Glomerular visceral epithelial cell (primary cell): ENCODE measurements at regions not wholly inside any gene's neighbourhood (a gene's known extent, or its start where the extent isn't known, plus 50 kb on each side); places are given as distances from the start of the nearest gene placed in this dataset.
A peak's percentile ranks its signal among the peaks of the same experiment; 100 is the strongest.
"Not testable (repeated sequence)": the region's sequence is repeated elsewhere in the genome, so short reads cannot be mapped to it uniquely, and the experiment has no call there.

Source experiments
- DNase-seq: peaks from one replicate; pipeline ENCODE4 v3.0.0-alpha.2; 2016; ENCODE audit errors: extremely low spot score

DNA sequence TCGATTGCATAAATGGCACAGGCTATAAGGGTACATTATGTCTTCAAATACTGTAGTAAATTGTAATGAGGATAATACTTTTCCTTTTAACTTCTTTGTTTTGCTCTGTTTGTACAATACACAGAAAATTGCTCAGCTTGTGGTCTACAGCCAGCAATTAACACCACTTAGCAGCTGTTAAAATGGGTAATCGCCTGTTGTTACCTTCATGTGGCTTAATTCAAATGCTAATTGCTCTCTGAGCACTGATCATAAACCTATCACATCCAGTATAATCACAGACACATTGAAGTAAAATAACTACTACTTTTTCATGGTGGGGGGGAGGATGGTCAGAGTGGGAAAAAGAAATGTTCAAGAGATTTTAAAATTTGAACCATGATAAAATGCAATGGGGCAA, 1164.1 kb upstream of the CNTN5 start:
- DNase-seq, result no peak

DNA sequence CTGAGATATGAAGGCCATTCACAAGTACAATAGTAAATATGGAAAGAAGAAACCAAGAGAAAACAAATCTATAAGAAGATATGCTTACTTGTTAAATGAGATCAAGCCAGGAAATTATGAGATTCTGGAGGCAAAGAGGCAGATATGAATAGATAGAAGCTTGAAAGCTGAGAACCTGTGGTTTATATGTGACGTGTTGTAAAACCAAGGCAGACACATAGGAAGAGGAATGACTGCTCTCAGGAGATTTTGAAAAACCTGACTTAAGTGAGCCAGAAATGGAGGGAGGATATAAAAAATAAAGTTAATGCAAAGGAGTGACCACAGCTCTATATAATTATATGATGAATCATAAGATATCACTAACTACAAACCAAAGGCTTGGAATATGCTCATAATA, 1160.5 kb upstream of the CNTN5 start:
- DNase-seq, result no peak

DNA sequence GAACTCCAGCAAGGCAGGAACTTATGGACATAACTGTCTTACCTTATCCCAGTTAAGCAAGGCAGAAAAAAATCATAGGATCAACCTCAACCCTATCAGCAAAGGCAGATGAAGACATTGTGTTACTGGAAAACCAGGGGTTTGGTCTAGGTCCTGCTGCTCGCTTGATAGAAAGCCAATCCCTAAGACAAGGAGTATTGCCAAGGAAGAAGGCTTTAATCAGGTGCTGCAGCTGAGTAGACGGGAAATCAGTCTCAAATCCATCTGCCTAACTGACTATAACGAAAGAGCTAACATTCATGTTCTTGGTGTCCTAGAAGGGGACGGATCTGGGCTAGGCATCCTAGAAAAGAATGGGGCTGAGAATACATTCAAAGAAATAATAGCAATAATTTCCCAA, 1158.7 kb upstream of the CNTN5 start:
- DNase-seq, result no peak

DNA sequence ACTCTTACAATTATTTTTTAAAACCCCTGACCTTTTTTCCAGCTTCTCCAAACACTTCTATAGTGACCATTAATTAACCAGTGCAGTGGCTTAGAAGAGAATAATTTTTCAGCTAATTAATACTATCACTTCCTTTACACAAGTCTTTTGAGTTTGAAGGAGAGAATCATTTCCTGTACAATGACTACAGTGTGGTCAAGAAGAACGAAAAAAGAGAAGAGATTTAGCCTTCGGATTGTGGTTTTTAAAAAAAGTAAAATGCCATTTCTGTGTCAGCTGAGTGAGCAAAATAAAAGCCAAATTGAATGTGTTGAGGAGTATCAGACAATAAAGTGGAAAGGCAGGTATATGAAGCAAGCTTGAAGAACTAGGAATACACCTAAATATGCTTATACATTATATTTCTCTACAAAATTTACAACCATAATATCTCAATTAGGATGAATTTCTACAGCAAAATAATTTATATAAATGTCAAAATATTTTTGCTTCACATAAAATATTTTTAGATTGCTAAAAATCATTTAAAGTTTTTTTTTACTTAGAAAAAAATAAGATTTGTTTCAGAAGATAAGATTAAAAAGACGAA, 1155.2 kb upstream of the CNTN5 start:
- DNase-seq, result no peak

DNA sequence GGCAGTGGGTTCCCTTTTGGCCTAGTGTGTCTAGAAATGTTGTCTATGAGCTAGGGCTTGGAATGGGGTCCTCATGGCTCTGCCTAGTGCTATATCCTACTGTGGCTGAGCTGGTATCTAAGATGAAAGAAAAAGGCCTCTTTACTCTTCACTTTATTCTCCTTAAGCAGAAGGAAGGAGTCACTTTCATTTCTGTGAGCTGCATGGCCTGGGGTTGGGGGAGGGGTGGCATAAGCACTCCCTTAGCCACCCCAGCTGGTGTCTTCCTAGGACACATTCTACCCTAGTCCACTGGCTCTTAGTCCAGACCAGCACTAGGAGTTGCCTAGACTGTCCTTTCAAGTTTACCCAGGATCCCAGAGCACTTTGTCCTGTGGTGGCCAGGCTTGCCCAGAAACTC, 1148.9 kb upstream of the CNTN5 start:
- no peak for DNase-seq

DNA sequence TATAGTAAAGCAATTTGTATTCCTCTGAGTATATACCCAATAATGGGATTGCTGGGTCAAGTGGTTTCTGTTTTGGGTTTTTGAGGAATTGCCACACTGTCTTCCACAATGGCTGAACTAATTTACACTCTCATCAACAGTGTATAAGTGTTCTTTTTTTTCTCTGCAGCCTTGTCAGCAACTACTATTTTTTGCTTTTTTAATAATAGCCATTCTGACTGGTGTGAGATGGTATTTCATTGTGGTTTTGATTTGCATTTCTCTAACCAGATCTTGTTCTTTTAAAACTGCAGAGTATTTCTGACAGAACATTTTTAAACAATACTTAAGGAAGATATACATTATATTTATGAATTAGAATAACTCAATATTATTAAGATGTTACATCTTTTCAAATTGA, 1140.5 kb upstream of the CNTN5 start:
- DNase-seq, result no peak

DNA sequence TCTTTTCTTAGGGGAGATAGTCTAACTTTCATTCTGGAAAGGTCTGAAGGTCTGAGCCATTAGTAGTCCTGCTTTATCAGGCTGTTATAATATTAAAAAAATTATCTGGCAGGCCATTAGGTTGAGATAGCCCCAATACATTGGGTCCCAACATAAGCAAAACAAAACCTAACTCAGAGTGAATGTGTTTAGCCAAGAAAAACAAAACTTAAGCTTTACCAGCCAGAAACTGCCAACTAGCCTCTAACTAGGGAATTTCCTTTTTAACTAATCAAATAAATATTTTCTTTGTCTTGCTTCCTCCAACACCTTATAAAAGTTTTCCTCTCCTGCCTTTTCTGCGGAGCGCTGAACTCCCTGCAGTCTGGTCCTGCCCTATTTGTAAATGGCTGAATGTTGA, 1137.7 kb upstream of the CNTN5 start:
- DNase-seq, result no peak

DNA sequence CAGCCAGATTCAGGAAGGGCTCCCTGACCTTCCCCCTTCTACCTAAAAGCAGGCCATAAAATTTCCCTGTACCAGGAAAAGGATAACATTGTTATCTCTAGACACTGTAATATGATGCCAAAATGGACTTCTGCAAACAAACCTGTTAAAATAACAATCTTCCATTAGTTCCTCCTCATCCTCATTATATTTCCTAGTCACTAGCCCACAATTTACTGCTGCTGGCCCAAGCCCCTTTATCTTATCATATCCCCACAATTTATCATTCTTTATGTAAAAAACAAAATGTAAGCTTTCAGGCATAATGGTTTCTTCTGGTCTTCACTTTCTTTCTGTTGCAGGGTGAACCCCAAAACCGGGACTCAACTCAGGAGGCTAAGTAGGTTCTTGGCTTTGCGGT, 1132.1 kb upstream of the CNTN5 start:
- DNase-seq, result no peak

DNA sequence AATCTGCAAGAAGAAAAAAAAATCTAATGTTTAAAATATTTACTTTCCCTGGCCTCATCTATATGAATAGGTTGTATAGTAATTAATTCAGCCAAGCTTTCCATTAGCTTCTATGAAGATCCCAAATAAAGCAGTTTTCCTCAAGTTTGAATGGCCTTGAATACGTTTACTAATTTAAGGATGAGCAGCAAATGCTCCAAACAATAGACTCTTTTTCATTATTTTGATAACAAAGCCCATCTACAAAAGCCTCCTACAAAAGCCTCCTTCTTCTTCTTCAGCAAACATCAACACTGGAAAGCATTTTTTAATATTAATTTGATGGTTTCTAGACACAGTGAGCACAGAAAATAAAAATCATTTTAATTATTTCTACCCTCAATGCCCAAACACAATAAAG, 1130.3 kb upstream of the CNTN5 start:
- no peak for DNase-seq

DNA sequence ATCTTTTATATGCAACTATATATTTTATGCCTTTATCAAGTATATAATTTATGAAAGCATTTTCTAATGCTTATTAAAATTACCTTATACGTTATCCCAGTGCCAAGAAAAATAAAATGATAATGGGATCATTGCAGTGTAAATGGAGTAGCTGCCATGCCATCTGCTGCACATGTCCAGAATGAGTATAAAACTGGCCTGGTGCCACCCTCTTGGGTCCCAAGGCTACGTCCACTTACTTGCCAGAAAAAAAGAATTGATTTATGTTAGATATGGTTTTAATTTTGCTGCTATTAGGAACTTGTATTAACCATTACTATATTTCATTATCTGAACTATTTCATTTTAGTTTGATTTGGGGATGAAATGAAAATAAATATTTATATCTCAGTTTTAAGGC, 1127.1 kb upstream of the CNTN5 start:
- no peak for DNase-seq

DNA sequence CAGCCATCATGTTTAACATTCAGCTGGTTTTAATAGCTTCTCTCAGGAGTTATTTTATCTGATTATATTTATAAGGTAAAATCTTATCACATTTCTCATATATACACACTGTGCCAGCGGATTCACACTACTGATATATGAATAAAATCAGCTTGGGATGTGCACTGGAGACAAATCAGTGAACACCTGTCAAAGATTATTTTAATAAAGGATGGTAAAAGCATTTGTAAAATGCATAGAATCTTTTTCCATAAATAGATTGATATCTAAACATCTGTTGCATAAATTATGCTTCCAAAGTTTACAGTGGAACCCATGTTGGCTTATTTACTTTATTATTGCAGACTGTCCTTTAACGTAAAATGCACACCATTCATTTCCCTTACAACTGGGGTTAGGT, 1125.8 kb upstream of the CNTN5 start:
- no peak for DNase-seq

DNA sequence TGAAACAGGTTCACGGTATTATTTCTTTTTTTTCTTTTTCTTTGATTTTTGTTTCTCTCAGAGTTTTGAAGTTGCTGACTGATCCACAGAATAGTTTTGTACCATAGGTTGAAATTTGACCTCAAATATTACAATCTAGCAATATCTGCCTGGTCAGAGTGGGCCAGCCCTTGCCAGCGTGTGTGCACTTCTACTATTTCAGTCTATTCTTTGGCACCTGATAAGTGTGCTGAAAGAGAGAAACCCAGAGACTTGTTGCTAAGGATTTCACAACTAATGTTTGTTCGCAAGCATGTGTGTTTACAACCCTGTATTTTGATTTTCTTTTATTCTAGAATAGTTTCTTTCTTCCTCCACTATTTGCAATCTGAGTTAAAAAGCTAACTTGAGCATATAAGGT, 1125.2 kb upstream of the CNTN5 start:
- DNase-seq, result no peak

DNA sequence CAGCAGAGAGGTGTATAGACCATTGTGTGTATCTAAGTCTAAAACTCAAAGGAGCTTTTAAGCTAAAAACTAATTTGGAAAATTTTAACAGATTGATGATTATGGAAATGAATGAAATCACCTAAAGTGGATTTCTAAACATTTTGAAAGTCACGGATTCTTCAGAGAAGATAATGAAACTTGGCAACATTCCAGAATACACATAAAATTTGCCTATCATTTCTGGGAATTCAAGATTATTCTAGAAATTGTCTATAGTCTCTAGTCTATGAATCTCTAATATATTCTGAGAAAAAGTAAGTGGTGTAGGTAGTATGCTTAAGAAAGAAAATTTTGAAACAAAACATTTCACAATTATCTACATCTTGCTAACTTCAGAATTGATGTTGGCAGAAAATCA, 1117.9 kb upstream of the CNTN5 start:
- no peak for DNase-seq

DNA sequence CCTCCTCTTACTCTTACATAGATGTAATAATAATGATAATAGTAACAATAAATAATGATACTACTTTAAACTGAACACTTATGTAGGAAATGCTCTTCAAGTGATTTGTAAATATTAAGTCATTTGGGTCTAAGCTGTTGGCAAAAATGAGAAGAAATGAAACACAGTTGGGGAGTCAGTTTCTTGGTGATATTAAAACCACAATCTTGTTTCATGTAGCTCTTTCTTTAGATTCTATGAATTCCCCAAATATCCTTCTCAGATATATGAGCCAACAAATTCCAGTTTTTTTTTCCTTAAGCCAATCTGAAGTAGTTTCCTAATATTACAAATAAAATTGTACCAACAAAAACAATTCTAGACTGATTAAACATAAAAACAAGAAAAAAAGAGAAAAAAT, 1115.6 kb upstream of the CNTN5 start:
- DNase-seq, result no peak

DNA sequence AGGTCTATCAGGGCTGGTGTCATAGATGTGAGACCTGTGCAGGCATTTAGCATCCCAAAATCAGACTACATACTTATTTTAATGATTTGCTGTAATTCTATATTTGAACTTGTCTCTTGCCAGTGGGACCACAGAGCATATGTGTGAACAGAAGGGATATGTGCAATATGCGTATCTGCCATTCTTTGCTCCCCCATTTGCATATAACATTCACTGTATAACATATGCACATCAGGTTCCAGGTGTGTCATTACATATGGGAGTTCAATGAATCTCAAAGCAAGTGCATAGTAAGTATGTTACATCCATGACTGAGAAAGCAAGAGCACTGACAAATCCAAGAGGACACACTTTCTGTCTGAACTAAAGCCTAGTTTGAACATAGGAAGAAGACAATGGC, 1115.1 kb upstream of the CNTN5 start:
- no peak for DNase-seq

DNA sequence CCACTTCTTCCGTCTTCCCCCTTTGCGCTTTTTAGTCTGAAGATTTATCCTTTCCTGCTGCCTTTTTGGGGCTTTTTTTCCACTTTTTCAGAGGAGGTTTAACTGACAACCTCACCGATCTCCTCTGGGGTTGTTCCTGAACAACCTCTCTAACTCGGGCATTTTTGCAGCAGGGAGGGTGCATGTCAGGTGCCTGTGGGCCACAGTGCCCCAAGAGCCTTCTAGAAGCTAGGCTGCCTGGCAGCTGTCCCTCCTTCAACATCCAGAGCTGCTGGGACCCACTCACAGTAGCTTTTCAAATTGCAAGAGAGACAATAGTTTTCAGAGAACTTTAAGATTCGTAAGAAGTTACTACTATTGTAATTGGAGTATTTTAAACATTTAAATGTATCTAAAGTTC, 1112.4 kb upstream of the CNTN5 start:
- DNase-seq, result no peak

DNA sequence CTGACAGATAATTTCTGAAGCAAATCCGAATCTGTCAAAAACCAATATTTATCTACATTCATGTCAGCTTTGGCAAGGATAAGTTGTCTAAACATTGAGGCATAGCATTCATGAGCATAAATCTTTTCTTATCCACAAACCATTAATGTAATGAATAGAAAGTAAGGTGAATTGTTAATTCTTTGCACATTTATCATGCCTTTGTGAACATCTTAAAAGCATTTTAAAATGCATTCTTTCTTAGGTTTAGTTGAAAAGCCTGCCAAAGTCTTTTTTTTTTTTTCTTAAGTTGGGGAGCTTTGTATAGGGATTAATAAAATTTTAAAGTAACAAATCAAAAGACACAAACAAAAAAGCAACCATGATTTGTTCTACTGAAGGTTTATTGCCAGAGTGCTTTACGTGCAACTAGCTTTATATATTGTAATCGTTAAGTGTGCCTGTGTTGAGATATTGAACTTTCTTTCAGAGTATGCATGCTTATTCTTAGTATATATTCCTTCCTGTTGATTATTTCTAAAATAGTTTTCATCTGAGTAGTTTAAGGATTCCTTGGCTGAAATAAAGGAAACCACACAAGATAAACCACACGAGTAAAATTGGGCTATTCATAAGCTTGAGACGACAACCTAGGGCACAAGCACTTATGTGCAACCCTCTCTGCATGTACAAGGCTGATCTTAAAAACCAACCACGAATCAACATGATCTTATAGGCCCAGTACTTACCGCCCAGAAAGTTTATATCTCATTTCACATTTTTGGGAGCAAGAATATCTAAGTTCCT, 1110.9 kb upstream of the CNTN5 start:
- no peak for DNase-seq

DNA sequence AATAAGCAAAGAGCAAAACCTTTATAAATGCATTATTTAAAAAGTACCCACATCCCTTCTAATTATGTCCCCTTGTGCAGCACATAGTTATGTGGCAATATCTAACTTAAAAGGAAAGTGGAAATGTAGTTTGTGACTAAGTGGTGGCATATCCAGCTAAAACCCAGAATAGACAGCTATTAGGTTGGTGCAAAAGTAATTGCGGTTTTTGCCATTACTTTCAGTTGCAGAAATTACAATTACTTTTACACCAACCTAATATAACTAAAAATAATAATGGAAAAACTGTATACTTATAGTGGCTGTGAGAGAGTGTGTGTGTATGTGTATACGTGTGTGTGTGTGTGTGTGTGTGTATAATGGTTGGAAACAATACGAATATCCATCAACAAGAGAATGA, 1108.1 kb upstream of the CNTN5 start:
- no peak for DNase-seq

DNA sequence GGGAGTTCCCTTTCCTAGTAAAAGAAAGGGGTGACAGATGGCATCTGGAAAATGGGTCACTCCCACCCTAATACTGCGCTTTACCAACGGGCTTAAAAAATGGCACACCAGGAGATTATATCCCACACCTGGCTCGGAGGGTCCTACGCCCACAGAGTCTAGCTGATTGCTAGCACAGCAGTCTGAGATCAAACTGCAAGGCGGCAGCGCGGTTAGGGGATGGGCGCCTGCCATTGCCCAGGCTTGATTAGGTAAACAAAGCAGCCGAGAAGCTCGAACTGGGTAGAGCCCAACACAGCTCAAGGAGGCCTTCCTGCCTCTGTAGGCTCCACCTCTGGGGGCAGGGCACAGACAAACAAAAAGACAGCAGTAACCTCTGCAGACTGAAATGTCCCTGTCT, 1097.8 kb upstream of the CNTN5 start:
- DNase-seq, result not testable (repeated sequence)

DNA sequence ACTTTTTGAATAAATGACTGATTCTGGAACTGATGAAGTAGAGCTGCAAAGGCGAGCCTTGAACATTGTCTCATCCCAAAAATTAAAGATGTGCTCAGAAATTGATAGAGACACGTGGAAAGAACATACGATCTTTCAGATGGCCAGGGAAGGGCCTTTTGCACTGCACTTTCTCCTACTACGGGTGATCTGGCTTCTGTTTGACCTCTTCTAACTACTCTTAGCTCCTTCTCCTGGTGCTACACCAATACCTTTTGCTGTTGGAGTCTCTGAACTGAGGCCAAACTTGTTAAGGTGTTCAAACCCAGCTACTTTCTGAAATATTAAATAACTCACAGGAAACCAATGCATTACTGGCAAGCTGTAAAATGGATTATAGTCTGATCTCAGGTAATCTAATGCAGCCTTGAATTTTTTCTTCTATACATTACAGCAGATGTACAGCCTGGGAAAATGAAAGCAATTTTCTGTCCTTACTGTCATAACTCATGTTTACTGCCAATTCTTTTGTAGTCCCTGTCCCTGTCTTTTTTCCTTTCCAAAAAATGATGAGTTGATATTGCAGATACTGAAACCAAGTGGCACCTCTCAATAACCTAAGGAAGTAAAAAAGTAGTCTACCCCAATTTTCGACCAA, 1086.1 kb upstream of the CNTN5 start:
- no peak for DNase-seq

DNA sequence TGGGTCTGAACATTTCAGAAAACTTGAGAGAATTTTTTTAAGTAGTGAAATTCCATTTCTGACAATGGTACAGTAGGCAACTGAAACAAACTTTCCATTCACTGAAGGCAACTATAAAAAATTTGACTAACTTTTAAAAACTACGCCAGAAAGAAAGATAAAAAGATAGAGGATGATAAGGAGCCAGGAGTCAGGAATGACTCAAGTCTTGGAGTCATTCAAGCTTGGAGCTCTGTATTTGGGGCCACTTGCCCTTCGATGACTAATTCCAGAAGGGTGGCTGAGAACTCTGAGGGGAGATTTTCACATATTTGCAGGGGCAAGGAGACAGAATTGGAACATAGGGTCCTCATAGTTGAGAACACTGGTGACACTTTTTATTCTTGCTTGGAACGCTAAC, 1083.2 kb upstream of the CNTN5 start:
- peak; percentile 1 for DNase-seq

DNA sequence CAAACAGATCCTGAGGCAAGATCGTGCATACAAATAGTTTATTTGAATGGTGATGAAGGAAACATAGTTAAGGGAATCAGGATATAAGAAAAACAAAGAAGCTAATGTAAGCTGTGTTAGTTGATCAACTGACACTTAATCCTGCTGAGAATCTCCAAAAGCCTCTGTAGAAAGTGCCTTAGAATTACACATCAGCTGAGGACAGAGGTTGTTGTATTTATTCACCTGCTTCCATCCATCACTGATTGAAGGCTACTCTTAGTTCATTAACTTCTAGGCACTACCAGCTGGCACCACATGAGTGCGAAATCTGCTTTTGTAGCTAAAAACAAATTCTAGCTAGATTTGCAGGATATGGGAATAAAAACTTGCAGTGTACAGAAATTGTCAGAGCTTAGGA, 1082.0 kb upstream of the CNTN5 start:
- no peak for DNase-seq

DNA sequence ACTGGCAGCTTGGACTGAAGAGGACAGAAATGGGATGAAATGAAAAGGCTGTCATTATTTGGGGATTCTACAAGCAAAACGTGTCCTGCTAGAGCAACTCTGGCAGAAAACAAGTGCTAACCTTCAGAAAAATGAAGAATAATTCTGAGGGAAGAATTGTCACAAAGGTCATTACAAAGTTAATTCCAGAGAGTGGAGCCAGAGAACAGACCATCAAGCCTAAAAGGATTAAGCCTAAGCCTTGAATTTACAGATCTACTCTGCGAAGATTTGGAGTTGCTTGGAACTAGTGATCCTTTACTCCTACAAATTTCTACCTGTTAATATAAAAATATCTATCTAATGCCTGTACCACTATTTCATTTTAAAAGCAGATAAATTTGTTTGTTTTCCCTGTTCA, 1077.3 kb upstream of the CNTN5 start:
- DNase-seq, result no peak

DNA sequence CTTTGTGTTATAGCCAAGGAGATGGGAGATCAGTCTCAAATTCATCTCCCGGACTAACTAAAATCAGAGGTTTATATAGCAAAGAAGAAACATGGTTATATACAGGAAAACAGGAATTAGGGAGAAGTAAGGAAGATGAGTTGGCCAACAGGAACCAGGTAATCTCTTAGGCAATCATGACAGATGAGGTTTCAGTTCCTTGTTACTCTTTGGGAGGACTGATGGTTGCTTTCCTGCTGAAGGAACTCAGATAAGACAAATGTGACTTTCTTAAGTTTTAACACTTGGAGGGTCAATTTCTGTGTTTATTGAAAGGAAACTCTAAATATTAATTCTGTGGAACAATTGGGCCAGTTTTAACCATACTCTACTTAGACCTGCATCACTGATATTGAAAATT, 1072.0 kb upstream of the CNTN5 start:
- DNase-seq, result no peak
